Esophagus (tissue), 2 donors: ENCODE measurements at regions not wholly inside any gene's neighbourhood (a gene's known extent, or its start where the extent isn't known, plus 50 kb on each side); places are given as distances from the start of the nearest gene placed in this dataset.

Experiments
- H3K27ac ChIP-seq, 2 donors: one replicate each; pipeline ENCODE4 v1.5.1; 2013; ENCODE audit warnings: low read depth in 2 of 2, mild to moderate bottlenecking in 2 of 2, inconsistent platforms in 1 of 2, low read length in 1 of 2, moderate library complexity in 1 of 2
- H3K27me3 ChIP-seq, 2 donors: one replicate each; pipeline ENCODE4 v1.6.1; 2013; ENCODE audit warnings: low read length in 2 of 2, control low read depth in 1 of 2, mild to moderate bottlenecking in 1 of 2; ENCODE audit not compliant: insufficient read depth in 2 of 2, control insufficient read depth in 1 of 2
- H3K36me3 ChIP-seq, 2 donors: one replicate each; pipeline ENCODE4 v1.6.1; 2013; ENCODE audit warnings: low read length in 1 of 2; ENCODE audit not compliant: control insufficient read depth in 2 of 2, insufficient read depth in 2 of 2
- H3K4me1 ChIP-seq, 2 donors: one replicate each; pipeline ENCODE4 v1.6.1; 2013; ENCODE audit warnings: low read length in 1 of 2; ENCODE audit not compliant: control insufficient read depth in 2 of 2, insufficient read depth in 2 of 2
- H3K4me3 ChIP-seq, 2 donors: one replicate each; pipeline ENCODE4 v1.5.1; 2013; ENCODE audit warnings: low read length in 2 of 2, mild to moderate bottlenecking in 2 of 2, low read depth in 1 of 2, moderate library complexity in 1 of 2
- H3K9me3 ChIP-seq, 2 donors: one replicate each; pipeline ENCODE4 v1.6.1; 2013; ENCODE audit warnings: mild to moderate bottlenecking in 2 of 2, low read depth in 1 of 2, low read length in 1 of 2, moderate library complexity in 1 of 2; ENCODE audit not compliant: control insufficient read depth in 2 of 2, insufficient read depth in 1 of 2
- WGBS, 2 donors: extraction: QIAGEN DNeasy Blood & Tissue Kit; methylation state at CpG; one replicate each; pipeline ENCODE4 v1.1.7; 2013; 5-methylcytosine and 5-hydroxymethylcytosine counted together
- donor health status: healthy with polysubstance abuse.
- donor health status: Bipolar disorder and iron deficiency.

DNA sequence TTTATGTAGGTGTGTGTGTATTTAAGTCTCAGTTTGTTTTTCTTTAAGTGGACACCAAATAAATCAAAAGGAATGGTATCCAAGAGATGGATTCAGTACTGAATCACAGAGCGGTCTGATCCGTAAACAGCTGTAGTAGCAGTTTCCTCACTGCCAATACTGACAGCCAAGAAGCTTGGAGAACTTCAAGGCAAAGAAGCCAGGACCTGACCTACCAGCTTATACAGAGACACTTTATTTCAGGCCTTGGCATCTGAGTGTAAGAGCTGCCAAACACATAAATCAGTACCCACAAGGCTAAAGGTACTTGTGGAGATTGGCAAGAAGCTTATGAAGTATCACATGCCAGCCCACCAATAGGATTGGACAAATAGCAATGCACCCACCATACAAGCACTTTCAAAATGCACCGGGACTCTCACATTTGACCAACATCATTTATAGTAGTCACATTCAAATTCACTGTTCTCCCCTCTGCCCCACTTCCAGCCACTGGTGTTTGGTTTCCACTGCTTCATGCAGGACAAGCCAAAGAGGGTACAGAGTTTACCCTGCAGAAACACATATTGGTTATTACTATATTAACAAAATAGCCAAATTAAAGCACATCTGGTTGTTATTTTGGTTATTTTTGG, 357.9 kb downstream of the KLF12 start:
- H3K9me3 ChIP-seq = no peaks in the 10 kb centered on the region
- no peak overlapping the region for H3K27ac ChIP-seq
- H3K36me3 ChIP-seq = no peaks in the 10 kb centered on the region
- H3K4me3 ChIP-seq = no peak overlapping the region
- 65 to 80% methylated on average over 3 of the region's 3 CpGs for WGBS, 2 donors
- H3K27me3 ChIP-seq = no peaks in the 10 kb centered on the region
- no peaks in the 10 kb centered on the region for H3K4me1 ChIP-seq

DNA sequence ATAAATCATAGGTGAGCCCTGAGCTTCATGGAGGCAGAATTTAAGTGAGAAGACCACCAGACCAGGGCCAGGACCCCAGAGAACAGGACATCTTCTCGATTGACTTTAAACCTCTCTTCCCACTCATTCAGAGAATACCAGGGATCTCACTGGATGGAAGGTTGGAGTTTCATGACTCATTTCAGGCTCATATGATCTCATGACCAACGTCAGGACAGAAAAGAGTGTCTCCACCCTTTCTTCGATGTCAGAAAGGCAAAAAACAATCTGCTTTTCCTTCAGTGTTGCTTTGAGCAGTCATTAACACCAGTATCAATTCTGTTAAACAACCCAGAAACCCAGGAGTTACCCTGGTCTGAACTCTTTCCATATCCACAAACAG, 361.0 kb downstream of the KLF12 start:
- Histone ChIP-seq H3K27ac (no peak overlapping the region), H3K9me3 (no peaks in the 10 kb centered on the region), H3K4me3 (no peak overlapping the region), H3K4me1 (no peaks in the 10 kb centered on the region), H3K36me3 (no peaks in the 10 kb centered on the region), H3K27me3 (no peaks in the 10 kb centered on the region)
- WGBS, 2 donors = 63 to 65% methylated on average over 3 of the region's 3 CpGs

DNA sequence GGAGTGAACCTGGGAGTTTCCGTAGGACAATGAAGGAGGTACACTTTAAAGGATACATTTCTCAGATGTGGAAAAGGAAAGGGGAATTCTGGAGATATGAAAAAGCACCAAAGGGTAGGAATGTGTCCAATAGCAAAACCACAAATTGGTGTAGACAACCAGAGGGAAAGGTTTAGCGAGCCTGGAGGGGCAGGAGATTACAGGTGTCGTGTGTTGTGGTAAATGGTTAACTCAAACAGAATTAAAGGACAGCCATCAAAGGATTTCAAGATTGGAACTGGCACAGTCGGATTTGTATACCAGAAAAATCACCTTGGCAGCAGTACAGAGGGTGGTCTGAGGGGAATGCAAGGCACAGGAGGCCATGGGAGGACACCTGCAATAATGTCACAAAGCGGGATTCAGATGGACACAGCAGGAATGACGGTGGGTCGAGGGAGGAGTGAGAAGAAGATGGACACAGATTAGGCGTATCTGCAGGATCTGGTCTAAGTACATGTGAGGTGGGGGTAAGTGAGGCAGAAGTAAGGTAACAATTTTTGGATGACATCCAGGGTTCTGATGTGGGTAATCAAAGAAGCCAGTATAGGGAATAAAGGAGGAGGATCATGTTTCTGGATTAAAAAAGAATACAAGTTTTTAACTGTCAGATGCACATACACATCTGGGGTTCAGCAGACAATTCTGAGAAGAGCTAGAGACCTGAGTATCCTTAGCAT, 361.6 kb downstream of the KLF12 start:
- 60 to 81% methylated on average over 8 of the region's 8 CpGs for WGBS, 2 donors

DNA sequence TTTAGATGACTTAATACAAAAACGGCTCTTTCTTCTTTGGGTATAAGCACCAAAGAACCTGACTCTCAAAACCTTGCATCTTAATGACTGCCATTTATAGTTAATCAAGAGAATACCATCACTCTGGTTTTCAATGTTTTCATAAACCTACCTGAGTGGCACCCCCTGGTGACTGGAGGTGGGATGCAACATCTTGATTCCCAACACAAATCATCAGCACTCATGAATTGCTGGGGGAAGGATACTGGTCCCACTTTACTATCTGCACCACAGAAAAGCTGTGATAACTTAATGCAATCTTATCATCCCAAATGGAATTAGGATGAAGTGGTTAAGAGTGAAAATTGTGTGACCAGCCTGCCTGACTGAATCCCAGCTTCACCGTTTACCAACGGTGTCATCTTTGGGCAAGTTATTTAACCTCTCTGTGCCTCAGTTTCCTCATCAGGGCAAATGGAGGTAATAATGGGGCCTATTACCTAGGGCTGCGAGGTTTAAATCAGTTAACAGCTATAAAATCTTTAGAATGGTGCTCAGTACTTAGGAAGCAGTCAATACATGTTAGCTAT, 366.4 kb downstream of the KLF12 start:
- WGBS, 2 donors = 84 to 88% methylated on average over 4 of the region's 4 CpGs
- Histone ChIP-seq H3K4me1 (no peaks in the 10 kb centered on the region), H3K27ac (no peak overlapping the region)

More for the DNA sequence above, 361.6 kb downstream of the KLF12 start:
- Histone ChIP-seq H3K27me3 (no peaks in the 10 kb centered on the region), H3K4me3 (no peak overlapping the region), H3K36me3 (no peaks in the 10 kb centered on the region), H3K4me1 (no peaks in the 10 kb centered on the region), H3K9me3 (no peaks in the 10 kb centered on the region), H3K27ac (no peak overlapping the region)

DNA sequence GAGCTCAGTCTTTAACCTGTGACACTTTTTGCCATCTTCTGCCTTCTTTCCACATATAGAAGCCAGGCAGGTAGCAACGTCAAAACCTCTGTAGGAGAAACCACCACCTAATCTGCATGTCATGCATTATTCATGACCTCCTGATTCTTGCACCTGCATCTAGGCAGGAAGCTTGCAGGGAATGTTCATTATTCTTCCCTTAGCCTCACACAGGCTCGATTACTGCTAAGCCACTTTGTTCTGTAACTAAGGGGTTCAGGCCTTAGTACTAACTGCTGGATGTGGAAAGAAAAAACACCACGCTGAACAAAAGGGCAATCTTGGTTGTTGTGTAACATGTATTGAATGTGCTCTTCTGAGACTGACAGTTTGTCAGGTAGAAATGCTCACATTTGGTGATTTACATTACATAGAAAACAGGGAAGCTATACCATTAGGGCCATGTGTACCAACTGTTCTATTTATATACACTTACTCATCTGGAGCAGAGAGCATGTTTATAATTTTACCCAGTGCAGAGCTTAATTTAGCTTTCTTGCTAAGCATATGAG, 366.9 kb downstream of the KLF12 start:
- Histone ChIP-seq H3K27me3 (no peaks in the 10 kb centered on the region), H3K9me3 (no peaks in the 10 kb centered on the region), H3K36me3 (no peaks in the 10 kb centered on the region), H3K27ac (peak overlapping the region in 1 of 2 donors; percentile 49), H3K4me3 (no peak overlapping the region), H3K4me1 (no peaks in the 10 kb centered on the region)
- WGBS, 2 donors = 48 to 57% methylated on average over 3 of the region's 3 CpGs

More for the DNA sequence above, 366.4 kb downstream of the KLF12 start:
- H3K9me3 ChIP-seq = no peaks in the 10 kb centered on the region
- no peaks in the 10 kb centered on the region for H3K27me3 ChIP-seq
- no peaks in the 10 kb centered on the region for H3K36me3 ChIP-seq
- no peak overlapping the region for H3K4me3 ChIP-seq

DNA sequence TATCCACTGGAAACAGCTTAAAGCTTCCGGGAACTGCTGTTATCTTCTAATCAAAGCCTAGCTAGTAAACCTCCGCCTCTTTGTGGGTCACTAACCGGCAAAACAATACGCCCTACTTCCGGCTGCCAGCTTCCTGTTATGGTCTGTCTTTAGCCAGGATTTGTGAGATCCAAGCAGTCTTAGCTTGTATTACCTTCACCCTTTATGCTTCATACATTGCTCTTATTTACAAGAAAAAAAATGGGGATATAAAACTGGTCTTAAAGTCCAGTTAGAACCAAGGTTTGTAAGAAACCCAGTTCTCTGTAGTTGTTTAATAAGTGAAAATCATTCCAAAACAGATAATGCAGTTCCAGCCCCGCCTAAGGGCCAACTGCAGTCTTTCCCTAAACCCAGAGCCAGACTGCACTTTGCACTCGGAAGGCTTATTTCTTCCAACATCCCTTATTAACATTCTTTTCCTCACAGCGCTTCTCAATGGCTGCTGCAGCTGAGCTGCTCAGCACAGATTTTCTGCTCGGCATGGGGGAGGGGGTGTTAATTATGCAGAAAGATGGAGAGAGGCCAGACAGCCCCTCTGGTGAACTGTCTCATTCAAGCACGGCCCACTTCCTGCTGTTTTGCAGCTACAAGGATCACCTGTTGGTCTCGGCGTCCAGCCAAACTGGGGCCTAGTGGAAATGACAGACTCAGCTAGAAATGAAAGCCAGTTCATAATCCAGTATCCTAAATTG, 368.4 kb downstream of the KLF12 start:
- Histone ChIP-seq H3K27me3 (no peaks in the 10 kb centered on the region), H3K27ac (peak overlapping the region; percentile 33 to 61), H3K4me1 (no peaks in the 10 kb centered on the region), H3K36me3 (no peaks in the 10 kb centered on the region), H3K9me3 (no peaks in the 10 kb centered on the region), H3K4me3 (no peak overlapping the region)
- WGBS, 2 donors = 12 to 22% methylated on average over 12 of the region's 12 CpGs

DNA sequence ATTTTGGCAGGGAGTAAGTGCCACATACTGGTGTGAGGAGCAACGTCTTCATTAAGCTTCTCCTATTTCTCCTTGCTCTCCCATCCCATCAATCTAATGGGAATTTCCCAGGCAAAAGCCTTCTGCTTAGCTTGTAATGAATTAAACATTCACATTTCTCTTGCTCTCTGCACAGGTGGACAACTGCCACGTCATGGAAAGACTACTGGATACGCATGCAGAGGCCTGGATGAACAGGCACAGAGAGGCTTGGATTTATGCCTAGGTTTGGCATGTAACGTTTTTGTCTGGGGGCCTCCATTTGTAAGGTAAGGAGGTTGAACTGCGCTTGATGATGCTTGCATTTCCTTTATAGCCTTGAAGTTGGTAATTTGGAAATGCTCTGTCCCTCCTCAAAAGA, 374.8 kb downstream of the KLF12 start:
- Histone ChIP-seq H3K27me3 (no peaks in the 10 kb centered on the region), H3K27ac (no peak overlapping the region), H3K36me3 (no peaks in the 10 kb centered on the region), H3K9me3 (no peaks in the 10 kb centered on the region), H3K4me3 (no peak overlapping the region), H3K4me1 (no peaks in the 10 kb centered on the region)
- WGBS, 2 donors = 71 to 81% methylated on average over 5 of the region's 5 CpGs

DNA sequence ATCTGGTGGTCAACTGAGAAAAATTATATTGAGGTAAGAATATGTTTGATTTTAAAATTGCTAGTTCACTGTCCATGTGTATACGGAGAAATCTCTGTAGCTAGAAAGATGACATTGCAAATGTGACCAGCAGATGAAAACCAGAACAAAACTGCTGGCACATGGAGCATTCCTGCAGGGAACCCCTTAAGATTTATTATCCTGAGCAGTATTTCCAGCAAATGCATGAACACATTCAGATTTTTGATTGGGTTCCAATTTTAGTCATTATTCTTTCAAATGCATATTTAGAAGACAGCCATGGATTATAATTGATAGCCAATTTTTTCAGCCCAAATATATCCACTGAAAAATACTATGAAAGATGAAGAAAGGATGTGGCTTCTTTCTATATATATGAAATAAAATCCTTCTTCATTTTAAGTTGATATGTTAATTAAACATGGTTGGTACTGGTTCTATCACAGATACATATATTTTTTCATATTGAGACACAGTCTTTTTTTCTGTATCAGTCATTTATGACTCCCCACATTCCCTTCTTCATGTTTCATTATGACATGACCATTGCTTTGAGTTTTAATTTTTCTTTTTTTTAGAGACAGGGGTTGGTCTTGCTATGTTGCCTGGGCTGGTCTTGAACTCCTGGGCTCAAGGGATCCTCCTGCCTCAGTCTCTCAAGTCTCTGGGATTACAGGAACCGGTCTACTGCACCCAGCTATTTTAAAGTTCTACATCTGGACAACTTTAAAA, 376.5 kb downstream of the KLF12 start:
- no peaks in the 10 kb centered on the region for H3K4me1 ChIP-seq
- no peaks in the 10 kb centered on the region for H3K36me3 ChIP-seq
- no peak overlapping the region for H3K27ac ChIP-seq
- 78 to 79% methylated on average over 2 of the region's 2 CpGs for WGBS, 2 donors
- no peaks in the 10 kb centered on the region for H3K9me3 ChIP-seq
- no peak overlapping the region for H3K4me3 ChIP-seq
- no peaks in the 10 kb centered on the region for H3K27me3 ChIP-seq

DNA sequence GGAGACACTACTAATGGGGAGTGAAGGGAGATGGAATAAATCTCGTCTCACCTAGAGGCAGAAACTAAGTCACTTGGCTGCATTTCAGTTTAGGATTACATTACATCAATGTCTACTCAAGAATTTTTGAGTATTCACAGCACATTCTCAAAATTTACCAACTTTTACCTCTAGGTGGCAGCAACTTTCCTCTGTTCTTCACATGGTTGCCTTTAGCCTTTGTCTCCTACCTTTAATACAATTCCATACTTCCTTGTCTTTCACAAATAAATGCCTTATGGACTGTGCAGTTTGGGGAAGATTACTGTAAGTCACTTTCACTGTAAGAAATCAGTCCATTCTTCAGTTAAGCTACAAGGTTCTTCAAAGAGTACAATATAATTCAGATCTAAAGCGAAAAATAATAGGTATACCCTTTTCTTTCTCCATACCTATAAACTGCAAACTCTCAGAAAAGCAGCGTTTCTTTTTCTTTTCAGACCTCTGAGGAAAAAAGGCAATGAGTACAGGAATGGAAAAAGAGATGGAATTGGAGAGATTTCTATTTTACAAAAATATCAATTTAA, 379.4 kb downstream of the KLF12 start:
- WGBS, 2 donors = 59 to 60% methylated on average over 3 of the region's 3 CpGs
- H3K27me3 ChIP-seq = no peaks in the 10 kb centered on the region
- H3K4me3 ChIP-seq = no peak overlapping the region
- no peaks in the 10 kb centered on the region for H3K36me3 ChIP-seq
- H3K9me3 ChIP-seq = no peaks in the 10 kb centered on the region
- H3K4me1 ChIP-seq = no peaks in the 10 kb centered on the region
- H3K27ac ChIP-seq = no peak overlapping the region
